Activated CD4-positive, alpha-beta T cell treated with anti-CD3 and anti-CD28 coated beads, Interleukin-2, amount 50 U/mL, for 48 hours (primary cell): ENCODE measurements at regions not wholly inside any gene's neighbourhood (a gene's known extent, or its start where the extent isn't known, plus 50 kb on each side); places are given as distances from the start of the nearest gene placed in this dataset.
A peak's percentile ranks its signal among the peaks of the same experiment; 100 is the strongest.
"Not testable (repeated sequence)": the region's sequence is repeated elsewhere in the genome, so short reads cannot be mapped to it uniquely, and the experiment has no call there.

Experiments
- DNase-seq, 2 experiments: peaks; one replicate each; pipeline ENCODE4 v3.0.0-alpha.2; 2020

DNA sequence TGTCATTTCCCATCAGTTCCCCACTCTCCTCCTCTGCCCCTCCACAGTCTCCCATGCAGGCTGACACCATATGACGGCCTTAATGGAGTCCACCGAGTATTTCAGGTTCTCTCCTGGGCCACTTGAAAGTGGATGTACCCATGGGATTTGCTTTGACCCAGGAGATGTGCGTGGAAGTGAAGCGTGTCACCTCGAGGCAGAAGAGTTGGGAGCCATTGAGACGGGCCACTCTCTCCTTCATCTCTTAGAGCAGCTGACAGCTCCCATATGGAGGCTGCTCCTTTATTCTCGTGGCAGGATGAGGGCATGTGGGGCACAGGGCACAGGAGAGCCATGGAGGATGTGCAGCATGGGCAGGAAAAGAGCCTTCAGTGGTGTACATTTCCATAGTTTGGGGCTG lies 144.7 kb upstream of the CRYM start:
- not testable (repeated sequence) for DNase-seq

DNA sequence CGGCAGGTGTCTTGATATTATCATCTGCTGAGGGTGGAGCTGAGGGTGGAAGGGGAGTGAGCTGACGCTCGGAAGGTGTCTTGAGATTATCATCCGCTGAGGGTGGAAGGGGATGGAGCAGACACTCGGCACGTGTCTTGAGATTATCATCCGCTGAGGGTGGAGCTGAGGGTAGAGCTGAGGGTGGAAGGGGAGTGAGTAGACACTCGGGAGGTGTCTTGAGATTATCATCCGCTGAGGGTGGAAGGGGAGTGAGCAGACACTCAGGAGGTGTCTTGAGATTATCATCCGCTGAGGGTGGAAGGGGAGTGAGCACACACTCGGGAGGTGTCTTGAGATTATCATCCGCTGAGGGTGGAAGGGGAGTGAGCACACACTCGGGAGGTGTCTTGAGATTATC lies 126.6 kb upstream of the CRYM start:
- DNase-seq, result not testable (repeated sequence)

DNA sequence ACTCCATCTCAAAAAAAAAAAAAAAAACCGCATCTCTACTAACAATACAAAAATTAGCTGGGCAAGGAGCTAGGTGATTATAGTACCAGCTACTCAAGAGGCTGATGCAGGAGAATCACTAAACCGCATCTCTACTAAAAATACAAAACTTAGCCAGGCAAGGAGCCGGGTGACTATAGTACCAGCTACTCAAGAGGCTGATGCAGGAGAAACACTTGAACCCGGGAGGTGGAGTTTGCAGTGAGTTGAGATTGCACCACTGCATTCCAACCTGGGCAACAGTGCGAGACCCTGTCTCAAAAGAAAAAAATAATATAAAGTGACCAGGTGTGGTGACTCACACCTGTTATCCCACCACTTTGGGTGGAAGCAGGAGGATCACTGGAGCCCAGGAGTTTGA lies 119.8 kb upstream of the CRYM start:
- DNase-seq, result not testable (repeated sequence)

DNA sequence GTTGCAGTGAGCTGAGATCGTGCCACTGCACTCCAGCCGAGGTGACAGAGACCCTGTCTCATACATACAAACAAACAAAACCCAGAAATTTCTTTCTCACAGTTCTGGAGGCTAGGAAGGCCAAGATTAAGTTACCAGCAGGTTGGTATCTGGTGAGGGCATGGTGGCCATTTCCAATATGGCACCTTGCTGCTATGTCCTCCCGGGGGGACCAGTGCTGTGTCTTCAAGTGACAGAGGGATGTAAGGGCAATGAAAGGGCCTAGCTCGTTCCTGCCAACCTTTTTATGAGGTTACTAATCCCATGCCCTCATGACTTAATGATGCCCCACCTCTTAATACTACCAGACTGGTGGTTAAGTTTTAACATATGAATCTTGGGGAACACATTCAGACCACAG lies 118.5 kb upstream of the CRYM start:
- DNase-seq, result not testable (repeated sequence)

DNA sequence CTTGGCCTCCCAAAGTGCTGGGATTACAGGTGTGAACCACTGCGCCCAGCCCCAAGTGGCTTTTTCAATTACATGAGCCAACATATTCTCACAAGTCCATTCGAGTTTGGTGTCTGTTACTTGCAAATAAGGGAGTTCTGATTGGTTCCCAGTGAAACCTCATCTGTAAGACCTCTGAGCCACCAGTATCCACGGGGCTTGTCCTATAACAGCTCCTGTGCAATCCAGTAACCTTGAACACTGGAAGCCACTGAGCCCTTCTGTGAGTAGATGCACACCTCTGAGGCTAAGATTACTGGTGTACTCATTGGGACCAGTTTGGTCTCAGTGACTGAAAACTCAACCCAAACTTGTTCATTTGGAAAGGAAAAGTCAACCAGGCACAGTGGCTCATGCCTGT lies 112.5 kb upstream of the CRYM start:
- DNase-seq, result not testable (repeated sequence)

DNA sequence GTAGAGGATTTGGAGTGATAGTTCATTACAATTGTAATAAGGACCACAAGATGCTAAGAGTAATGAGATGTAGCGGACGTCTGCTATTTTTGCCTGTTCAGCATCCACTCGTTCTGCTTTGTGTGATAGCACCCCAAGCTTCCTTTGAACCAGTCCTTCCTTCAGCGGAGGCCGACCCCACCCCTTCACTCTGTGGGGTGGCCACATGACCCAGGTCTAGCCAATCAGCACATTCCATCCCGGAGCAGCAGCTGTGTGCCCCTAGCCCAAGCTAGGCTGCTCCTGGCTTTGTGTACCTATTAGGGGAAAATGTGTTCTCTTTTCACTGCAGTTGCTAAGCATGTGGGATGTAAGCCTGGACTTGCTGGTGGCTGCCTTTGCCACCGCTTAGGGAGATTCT lies 111.8 kb upstream of the CRYM start:
- not testable (repeated sequence) for DNase-seq

DNA sequence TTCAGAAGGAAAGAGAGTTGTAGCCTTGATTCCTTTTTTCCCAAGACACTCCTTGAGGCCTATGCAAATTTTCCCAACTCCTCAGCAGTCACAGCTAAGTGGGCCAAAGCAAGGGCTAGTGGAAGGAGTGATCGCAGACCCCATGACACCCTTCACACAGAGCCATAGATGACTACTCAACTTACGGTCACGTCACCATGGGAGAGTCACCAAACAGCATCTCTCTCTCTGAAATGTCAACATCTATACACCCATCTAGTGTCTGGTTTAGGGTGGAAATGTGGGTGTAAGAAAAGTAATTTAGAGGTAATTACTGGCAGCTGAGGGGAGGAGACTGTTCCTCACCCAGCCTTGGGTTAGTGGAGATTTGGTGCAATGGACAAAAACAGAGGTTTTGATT lies 109.7 kb upstream of the CRYM start:
- DNase-seq, result not testable (repeated sequence)

DNA sequence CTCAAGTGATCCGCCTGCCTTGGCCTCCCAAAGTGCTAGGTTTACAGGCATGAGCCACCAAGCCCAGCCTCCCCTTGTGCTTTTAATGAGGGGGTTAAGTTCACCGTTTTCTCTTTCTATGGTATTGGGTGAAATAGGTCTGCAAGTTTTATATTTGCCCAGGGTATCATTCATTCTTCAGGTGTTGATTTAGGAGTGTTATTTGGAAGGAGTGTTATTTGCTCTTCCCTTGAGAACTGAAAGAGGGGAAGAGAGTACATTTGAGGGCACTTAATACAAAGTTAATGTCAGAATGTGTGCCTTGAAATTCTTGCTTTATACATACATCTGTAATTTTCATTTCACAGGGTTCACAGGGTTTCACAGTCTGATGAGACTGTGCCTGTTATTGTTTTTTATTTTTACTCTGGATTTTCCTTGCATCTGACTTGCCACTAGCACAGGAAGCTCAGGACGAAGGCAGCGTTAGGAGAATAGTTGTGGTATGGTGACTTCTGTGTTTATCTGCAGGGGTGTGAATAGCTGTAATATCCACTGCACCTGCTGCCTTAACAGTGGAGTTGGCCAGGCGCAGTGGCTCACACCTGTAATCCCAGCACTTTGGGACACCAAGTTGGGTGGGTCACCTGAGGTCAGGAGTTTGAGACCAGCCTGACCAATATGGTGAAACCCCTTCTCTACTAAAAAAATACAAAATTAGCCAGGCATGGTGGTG lies 108.3 kb upstream of the CRYM start:
- not testable (repeated sequence) for DNase-seq

DNA sequence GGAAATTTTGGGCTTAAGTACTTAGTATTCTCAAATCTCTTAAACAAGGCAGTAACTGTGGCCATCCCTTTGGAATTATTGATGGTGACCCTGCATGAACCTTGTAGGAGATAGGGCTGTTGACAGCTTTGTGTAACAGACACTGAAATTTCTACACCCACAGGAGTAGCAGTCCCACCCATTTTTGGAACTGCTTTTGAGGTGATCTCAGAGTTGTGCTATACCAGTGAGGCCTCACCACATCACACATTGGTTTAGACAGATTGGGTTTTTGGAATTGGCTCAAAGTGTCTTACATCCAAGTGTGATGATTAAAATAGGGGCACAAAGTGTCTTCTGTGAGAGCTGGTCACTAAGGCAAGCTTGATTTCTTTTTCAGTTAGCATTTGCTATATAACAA lies 105.6 kb upstream of the CRYM start:
- DNase-seq, result not testable (repeated sequence)

DNA sequence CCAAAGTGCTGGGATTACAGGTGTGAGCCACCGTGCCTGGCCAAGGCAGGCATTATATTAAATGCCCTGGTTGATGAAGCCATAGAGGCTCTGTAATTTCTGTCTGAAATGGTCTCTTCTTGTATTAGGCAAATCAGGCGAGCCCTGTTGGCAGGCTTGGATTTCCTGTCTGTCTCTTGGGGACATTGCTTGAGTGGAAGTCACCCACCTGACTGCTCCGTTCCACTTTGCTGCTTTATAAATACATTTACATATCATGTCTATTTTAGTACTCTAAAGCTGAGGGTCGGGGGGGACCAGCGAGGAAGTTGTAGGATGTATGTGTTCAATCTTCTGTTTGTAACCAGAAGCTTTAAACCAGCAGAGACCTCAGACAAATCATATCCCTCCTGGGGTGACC lies 101.6 kb upstream of the CRYM start:
- not testable (repeated sequence) for DNase-seq

DNA sequence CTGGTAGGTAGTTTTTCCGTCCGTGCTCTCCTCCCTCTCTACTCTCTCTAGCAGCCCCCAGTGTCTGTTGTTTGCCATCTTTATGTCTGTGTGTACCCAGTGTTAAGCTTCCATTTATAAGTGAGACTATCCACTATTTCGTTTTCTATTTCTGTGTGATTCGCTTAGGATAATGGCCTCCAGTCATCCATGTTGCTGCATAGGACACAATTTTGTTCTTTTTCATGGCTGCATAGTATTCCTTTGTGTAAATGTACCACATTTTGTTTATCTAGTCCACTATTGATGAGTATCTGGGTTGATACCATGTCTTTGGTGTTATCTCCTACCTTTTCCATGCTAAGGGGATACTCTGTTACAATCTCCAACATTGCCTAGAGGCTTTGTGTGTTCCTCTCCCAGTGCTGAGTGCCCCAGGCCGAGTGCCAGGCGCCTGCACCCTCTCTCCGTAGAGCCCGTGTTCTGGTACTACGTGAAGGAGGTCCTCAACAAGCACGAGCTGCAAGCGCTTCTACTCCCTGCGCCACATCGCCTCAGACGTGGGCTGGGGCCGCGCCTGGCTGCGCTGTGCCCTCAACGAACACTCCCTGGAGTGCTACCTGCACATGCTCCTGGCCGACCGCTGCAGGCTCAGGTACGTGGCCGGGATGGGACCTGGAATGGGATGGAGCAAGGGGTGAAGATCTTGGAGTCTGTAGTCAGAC lies 98.3 kb upstream of the CRYM start:
- DNase-seq, result not testable (repeated sequence)

DNA sequence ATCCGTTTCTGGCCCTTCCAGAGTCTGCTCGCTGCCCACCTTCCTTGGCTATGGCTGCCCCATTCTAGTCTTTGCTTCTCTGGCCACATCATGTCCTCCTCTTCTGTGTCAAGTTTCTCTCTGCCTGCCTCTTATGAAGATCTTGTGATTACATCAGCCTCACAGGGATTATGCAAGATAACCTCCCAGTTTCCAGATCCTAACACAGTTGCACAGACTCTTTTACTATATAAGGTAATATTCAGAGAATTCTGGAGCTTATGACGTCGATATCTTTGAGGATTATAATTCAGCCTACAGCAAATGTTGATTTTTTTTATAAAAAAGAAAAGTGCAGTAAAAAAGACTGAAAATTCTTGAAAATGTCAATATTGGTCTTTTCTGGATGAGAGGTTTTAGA lies 97.2 kb upstream of the CRYM start:
- DNase-seq, result not testable (repeated sequence)

DNA sequence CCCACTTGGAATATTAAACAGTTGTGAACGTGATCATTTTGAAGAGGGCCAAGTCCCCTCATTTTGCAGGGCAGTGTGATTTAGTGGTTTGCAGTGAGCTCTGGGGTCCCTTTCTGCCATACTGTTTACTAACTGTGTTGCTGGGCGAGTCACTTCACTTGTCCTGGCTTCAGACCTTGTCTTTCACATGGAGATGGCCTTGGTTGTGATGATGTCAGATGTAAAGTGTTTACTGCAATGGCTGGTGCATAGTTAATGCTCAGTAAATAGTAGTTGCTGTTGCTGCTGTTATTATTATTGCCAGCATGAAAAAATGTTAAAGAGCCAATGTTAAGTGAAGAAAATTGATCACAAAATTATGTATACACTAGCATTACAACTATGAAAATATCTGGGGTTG lies 95.4 kb upstream of the CRYM start:
- not testable (repeated sequence) for DNase-seq

DNA sequence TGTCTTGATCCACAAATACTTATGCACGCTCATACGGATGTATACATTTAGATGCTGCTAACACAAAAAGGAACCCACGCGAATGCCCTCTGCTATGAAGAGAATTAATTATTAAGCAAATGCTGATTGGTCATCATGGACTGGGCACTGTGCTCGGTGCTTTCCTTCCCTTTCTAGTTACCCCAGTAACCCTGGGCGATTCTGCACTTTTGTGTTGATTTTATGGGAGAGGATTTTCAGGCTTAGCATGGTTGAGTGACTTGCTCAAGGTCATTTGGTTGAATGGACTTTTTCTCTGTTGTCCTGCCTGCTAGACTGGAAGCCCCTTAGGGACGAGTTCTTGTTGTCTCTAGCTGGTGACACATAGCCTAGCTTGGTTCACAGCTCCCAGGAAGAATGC lies 94.8 kb upstream of the CRYM start:
- DNase-seq, result not testable (repeated sequence)

DNA sequence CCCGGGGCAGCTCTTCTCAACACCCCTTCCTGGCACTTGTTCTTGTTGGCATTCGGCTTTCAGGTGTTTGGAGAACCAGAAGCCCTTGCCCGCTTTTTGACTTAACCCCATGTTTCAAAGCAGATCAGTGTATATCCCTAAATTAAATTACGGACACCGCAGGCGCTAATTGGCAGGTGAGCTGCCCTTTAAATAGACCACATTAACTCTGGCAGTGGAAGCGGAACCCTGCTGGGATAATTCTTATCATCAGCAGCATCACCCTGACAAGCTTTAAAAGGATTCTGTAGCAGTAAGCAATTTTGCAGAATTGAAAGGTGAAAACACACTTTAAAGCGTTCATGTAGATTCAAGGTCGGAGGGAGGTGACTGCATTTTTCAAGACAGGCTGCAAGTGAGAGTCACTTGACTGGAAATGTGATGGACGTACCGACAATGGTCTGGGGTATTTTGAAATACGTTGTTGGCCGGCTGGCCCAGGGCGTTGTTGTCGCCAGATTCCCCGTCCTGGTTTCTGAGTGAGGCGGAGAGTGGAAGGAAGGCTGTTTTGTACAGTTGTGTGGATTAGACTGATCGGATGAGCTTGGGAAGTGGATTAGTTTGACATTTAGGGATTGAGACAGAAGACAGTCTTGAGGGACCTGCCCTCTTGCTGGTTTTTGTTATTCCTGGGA lies 94.2 kb upstream of the CRYM start:
- DNase-seq, result not testable (repeated sequence)

DNA sequence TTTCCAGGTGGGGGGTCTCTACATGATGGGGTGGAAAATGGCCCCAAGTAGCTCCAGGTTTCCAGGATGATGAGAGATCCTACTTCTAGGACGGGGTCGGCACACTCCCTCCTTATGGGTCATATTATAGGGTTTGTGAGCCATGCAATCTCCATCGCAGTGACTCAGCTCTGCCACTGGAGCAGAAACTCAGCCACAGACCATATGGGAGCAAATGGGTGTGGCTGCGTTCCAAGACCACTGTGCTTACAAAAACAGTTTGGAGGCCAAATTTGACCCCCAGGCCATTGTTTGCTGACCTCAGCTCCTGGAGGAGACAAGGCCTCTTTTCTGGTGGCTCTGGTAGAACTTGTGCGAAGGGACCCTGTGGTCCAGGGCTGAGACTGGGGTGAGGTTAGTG lies 92.7 kb upstream of the CRYM start:
- not testable (repeated sequence) for DNase-seq

DNA sequence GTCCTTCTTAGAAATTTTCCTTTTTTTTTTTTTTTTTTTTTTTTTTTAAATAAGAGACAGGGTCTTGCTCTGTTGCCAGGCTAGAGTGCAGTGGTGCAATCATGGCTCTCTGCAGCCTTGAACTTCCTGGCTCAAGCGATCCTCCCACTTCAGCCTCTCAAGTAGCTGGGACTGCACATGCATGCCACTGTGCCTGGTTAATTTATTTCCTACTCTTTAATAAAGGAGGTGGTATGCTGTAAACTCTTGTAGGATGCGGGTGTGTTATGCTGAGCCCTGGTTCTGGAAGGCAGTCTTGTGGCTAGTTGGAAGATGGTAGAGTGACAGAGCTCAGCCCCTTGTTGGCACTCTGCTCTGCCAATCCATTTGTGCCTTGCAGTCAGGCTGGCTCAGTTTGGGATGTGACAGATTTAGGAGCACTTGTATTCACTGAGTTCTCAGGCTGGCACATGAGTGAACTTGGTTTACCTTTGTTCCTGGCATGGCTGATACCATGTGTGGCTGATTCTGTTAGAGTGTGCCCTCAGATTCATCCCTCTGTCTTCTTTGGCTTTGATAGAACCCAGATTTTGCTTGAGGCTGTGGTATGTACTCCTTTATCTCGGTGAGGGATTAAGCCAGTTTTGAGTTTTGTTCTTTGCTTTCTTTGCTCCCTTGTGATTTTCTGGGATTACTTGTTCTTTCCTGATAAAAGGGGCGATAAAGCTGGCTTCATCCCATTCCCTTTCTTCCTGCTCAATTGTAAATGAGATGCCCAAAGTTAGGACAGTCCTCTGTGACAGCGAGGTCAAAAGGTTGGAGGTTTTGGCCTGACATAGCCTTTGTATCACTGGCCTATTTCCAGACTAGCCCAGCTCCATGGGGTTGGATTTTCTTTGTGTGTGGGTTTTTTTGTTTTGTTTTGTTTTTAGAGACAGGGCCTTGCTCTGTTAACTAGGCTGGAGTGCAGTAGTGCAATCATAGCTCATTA lies 91.2 kb upstream of the CRYM start:
- not testable (repeated sequence) for DNase-seq

DNA sequence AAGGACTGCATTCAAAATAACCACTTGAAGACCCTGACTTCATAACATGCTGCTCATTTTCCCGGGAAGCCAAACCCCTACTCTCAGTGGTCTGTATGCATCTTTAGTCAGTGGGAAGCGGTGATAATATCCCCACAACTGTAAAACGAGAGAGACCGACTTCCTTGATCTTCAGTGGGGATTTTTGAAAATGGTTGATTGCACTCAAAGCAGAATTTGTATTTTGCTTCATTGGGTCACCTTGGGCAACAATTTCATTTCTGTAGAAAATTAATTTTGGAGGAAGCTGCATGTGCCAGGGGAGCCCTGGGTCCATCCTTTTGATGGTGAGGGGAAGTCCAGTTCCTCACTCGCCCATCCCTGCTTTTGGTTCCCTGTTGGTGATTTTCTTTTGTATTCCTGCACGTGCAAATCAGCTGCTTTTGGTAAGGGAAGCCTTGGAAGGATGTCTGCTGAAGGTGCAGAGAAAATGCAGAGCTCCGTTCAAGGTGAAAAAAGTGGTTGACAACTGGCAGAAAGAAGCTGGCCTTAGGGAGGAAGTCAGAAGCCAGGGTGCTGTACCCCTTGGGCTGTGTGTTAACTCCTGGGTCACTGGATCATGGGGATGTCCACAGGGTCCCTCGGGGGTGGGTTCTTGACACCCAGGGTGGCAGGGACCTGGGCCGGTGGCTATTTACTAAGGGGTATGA lies 89.8 kb upstream of the CRYM start:
- not testable (repeated sequence) for DNase-seq

DNA sequence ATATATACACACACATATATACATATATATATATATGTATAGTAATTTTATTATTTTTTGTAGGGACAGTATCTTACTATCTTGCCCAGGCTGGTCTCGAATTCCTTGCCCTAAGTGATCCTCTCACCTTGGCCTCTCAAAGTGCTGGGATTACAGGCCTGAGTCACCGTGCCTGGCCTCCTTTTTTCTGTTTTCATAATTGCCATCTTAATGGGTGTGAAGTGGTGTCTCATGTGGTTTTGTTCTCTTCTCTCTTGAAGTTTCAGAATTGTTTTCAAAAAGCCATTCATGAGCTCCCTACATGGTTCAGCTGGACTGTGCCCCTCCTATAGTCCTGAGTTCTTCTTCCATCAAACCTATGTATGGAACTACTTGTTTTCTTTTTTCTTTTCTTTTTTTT lies 88.9 kb upstream of the CRYM start:
- peak; percentile 5 to 10 for DNase-seq

DNA sequence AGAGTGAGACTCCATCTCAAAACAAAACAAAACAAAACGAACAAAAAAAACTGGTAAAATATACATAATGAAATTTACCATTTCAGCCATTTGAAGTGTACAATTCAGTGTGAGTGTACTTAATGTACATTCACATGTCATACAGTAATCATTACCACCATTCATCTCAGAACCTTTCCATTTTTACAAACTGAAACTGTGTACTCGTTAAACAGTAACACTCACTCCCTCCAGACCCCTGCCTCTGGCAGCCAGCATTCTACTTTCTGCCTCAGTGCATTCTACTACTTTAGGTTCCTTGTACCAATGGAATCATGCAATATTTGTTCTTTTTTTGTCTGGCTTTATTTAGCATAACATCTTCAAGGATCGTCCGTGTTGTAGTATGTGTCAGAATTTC lies 87.5 kb upstream of the CRYM start:
- DNase-seq, result not testable (repeated sequence)

DNA sequence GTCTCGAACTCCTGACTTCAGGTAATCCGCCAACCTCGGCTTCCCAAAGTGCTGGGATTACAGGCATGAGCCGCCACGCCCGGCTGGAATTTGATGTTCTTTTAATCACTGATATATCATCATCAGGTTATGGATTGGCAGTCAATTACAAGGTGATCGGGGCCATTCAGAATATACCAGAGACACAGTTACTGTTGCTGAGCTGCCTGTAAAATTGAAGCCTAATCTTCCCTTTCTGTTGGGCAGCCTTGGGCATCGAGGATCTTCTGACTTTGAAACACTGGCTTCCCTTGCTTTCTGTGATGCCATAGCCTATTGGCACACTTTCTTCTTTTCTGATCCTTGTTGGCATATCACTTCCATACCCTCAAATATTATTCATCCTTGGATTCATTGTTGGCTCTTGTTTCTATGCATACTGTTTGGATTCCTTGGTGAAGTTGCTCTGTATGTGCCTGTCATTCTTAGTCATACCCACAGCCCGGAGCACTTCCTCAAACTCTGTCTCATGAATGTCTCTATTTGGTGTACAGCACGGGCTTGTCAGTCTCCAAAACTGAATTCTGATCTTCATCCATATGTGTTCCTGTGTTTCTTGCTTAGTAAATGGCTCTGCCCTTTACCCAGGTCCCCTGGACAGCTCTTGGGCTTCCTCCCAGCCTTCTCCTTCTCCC lies 85.6 kb upstream of the CRYM start:
- DNase-seq, result not testable (repeated sequence)
